Nephron progenitor cell (in vitro differentiated cells): ENCODE measurements at regions not wholly inside any gene's neighbourhood (a gene's known extent, or its start where the extent isn't known, plus 50 kb on each side); places are given as distances from the start of the nearest gene placed in this dataset.

Experiments used
- DNase-seq: peaks from one replicate; pipeline ENCODE4 v3.0.0; 2021
- H3K27ac Mint-ChIP-seq: 2 replicates; pipeline ENCODE4 v1.8.0; 2021; ENCODE audit warnings: mild to moderate bottlenecking, moderate library complexity, mixed read lengths
- H3K27me3 Mint-ChIP-seq: 2 replicates; pipeline ENCODE4 v1.8.0; 2021; ENCODE audit warnings: mild to moderate bottlenecking, low read depth, mixed read lengths; ENCODE audit not compliant: poor library complexity
- H3K36me3 Mint-ChIP-seq: 2 replicates; pipeline ENCODE4 v1.8.0; 2021; ENCODE audit warnings: low read depth, mixed read lengths
- H3K4me1 Mint-ChIP-seq: 2 replicates; pipeline ENCODE4 v1.8.0; 2021; ENCODE audit warnings: mixed read lengths
- H3K4me3 Mint-ChIP-seq: 2 replicates; pipeline ENCODE4 v1.8.0; 2021; ENCODE audit warnings: mild to moderate bottlenecking, moderate library complexity, mixed read lengths
- H3K9me3 Mint-ChIP-seq: 2 replicates; pipeline ENCODE4 v1.8.0; 2021; ENCODE audit warnings: mild to moderate bottlenecking, moderate library complexity, mixed read lengths
- TF ChIP-seq, protein P1 (sequence below): fragments of 200-600 bp; sonication (generic); IDR thresholded peaks from 2 replicates; pipeline ENCODE4 v1.5.0; 2021; ENCODE audit warnings: antibody characterized with exemption

- H3K36me3 Mint-ChIP-seq: peaks cover 4% of the 10 kb centered on the region
- H3K4me3 Mint-ChIP-seq: no peak overlapping the region
- TF ChIP-seq, protein P1, sequence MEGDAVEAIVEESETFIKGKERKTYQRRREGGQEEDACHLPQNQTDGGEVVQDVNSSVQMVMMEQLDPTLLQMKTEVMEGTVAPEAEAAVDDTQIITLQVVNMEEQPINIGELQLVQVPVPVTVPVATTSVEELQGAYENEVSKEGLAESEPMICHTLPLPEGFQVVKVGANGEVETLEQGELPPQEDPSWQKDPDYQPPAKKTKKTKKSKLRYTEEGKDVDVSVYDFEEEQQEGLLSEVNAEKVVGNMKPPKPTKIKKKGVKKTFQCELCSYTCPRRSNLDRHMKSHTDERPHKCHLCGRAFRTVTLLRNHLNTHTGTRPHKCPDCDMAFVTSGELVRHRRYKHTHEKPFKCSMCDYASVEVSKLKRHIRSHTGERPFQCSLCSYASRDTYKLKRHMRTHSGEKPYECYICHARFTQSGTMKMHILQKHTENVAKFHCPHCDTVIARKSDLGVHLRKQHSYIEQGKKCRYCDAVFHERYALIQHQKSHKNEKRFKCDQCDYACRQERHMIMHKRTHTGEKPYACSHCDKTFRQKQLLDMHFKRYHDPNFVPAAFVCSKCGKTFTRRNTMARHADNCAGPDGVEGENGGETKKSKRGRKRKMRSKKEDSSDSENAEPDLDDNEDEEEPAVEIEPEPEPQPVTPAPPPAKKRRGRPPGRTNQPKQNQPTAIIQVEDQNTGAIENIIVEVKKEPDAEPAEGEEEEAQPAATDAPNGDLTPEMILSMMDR: no peak
- no peak for DNase-seq
- H3K27ac Mint-ChIP-seq: no peak overlapping the region
- no peaks in the 10 kb centered on the region for H3K27me3 Mint-ChIP-seq
- peaks cover 25% of the 10 kb centered on the region for H3K4me1 Mint-ChIP-seq
- peaks cover 5% of the 10 kb centered on the region for H3K9me3 Mint-ChIP-seq
These were observed 281.7 kb downstream of the DUSP6 start for GRCh38 chr12:89070603-89071002.

DNA sequence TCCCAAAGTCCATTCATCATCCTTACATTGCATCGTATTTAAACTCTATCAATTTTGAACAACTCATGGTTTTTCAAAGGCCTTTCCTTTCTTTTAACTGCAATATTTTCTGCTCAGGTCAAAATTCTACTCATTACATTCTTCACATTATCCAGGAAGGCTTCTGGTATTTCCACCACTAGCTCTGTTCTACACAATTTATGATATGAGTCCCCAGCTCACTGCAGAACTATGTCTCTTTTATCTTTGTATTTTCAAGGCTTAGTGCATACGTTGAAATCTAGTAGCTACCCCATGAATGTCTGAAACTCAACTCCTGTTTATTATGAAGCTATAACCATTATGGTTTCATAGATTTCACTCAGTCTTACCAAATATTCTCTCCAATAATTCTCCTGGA lies 282.9 kb downstream of the DUSP6 start:
- TF ChIP-seq, protein P1: no peak
- Mint-ChIP-seq H3K9me3 (peaks cover 14% of the 10 kb centered on the region), H3K36me3 (peaks cover 14% of the 10 kb centered on the region)

GRCh38 chr12:89067421-89068187 lies 284.7 kb downstream of the DUSP6 start:
- TF ChIP-seq, protein P1: no peak
- peaks cover 14% of the 10 kb centered on the region for H3K36me3 Mint-ChIP-seq
- no peaks in the 10 kb centered on the region for H3K27me3 Mint-ChIP-seq
- no peak overlapping the region for H3K4me3 Mint-ChIP-seq
- H3K27ac Mint-ChIP-seq: no peak overlapping the region
- no peak for DNase-seq
- H3K9me3 Mint-ChIP-seq: peaks cover 14% of the 10 kb centered on the region
- peaks cover 24% of the 10 kb centered on the region for H3K4me1 Mint-ChIP-seq

More for the DNA sequence above, 282.9 kb downstream of the DUSP6 start:
- Mint-ChIP-seq H3K27me3 (no peaks in the 10 kb centered on the region), H3K4me1 (peaks cover 25% of the 10 kb centered on the region), H3K27ac (no peak overlapping the region), H3K4me3 (no peak overlapping the region)
- no peak for DNase-seq

DNA sequence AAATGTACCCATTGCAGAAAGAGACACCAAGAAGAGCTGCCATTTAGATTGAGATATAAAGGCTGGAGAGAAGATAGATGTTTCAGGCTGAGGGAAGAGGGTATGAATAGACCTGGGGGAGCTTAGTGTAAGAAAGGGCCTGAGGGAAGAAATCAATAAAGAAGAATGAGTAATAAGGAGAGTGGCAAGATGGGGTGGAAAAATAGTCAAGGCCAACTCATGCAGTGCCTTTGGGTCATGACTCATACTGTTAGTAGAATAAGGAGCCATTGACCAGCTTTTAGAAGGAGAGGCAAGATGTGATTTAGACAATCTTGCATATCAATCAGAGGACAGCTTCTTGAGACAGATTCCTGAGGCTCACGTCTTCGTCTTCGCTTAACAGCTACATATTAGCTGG lies 287.5 kb downstream of the DUSP6 start:
- Mint-ChIP-seq H3K36me3 (peaks cover 14% of the 10 kb centered on the region), H3K27ac (no peak overlapping the region), H3K4me3 (no peak overlapping the region), H3K27me3 (no peaks in the 10 kb centered on the region), H3K9me3 (peaks cover 14% of the 10 kb centered on the region), H3K4me1 (peaks cover 34% of the 10 kb centered on the region)
- TF ChIP-seq, protein P1: no peak
- no peak for DNase-seq

GRCh38 chr12:89064151-89064550 lies 288.1 kb downstream of the DUSP6 start:
- no peak overlapping the region for H3K27ac Mint-ChIP-seq
- H3K27me3 Mint-ChIP-seq: peaks cover 1% of the 10 kb centered on the region
- H3K36me3 Mint-ChIP-seq: peaks cover 14% of the 10 kb centered on the region
- H3K9me3 Mint-ChIP-seq: peaks cover 14% of the 10 kb centered on the region
- TF ChIP-seq, protein P1: no peak
- peaks cover 40% of the 10 kb centered on the region for H3K4me1 Mint-ChIP-seq
- DNase-seq: no peak
- H3K4me3 Mint-ChIP-seq: no peak overlapping the region

- Mint-ChIP-seq H3K27me3 (peaks cover 3% of the 10 kb centered on the region), H3K27ac (no peak overlapping the region), H3K4me1 (peaks cover 52% of the 10 kb centered on the region), H3K36me3 (peaks cover 14% of the 10 kb centered on the region), H3K9me3 (peaks cover 14% of the 10 kb centered on the region), H3K4me3 (no peak overlapping the region)
- TF ChIP-seq, protein P1: no peak
- DNase-seq: no peak
These were observed 289.3 kb downstream of the DUSP6 start for GRCh38 chr12:89062996-89063395.
